Thyroid gland (tissue), 4 donors: ENCODE measurements at regions not wholly inside any gene's neighbourhood (a gene's known extent, or its start where the extent isn't known, plus 50 kb on each side); places are given as distances from the start of the nearest gene placed in this dataset.

Source experiments
- POLR2A ChIP-seq, 2 donors: fragments of 450-650 bp; IDR thresholded peaks; one replicate each; pipeline ENCODE4 v1.6.1; 2017; ENCODE audit warnings: antibody characterized with exemption in 2 of 2, mild to moderate bottlenecking in 2 of 2, moderate library complexity in 1 of 2
- TF ChIP-seq, protein P1 (sequence below), 6 experiments: fragments of 200-600 bp in 3 of 6; fragments of 450-650 bp in 3 of 6; sonication (generic) in 3 of 6; IDR thresholded peaks; one replicate each; pipeline ENCODE4 v1.5.1; 2016 to 2019; ENCODE audit warnings: antibody characterized with exemption in 6 of 6, mild to moderate bottlenecking in 2 of 6, inconsistent platforms in 1 of 6, moderate library complexity in 1 of 6

DNA sequence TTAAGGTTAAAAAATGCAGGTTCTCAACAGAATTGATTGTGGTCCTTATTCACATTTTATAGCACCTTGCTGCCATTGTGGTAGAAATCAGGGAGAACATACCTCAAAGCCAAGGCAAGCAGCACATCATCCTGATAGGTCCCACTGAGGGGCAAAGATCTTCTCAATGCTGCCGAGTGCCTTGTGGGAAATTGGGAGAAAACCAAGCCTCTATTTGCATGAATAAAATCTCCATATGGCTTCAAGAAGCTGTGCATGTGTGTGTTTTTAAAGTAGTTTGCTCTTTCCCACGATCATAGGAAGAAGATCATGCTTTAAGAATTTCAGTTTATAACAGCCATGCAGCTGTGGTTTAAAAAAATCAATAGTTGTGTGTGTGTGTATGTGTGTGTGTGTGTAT, 216.9 kb upstream of the FBXL7 start:
- TF ChIP-seq, protein P1, sequence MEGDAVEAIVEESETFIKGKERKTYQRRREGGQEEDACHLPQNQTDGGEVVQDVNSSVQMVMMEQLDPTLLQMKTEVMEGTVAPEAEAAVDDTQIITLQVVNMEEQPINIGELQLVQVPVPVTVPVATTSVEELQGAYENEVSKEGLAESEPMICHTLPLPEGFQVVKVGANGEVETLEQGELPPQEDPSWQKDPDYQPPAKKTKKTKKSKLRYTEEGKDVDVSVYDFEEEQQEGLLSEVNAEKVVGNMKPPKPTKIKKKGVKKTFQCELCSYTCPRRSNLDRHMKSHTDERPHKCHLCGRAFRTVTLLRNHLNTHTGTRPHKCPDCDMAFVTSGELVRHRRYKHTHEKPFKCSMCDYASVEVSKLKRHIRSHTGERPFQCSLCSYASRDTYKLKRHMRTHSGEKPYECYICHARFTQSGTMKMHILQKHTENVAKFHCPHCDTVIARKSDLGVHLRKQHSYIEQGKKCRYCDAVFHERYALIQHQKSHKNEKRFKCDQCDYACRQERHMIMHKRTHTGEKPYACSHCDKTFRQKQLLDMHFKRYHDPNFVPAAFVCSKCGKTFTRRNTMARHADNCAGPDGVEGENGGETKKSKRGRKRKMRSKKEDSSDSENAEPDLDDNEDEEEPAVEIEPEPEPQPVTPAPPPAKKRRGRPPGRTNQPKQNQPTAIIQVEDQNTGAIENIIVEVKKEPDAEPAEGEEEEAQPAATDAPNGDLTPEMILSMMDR (IDR thresholded peaks at IDR 0.05): no peak
- no peak for TF ChIP-seq POLR2A (IDR thresholded peaks at IDR 0.05)
